H1 (cell line): ENCODE measurements at regions not wholly inside any gene's neighbourhood (a gene's known extent, or its start where the extent isn't known, plus 50 kb on each side); places are given as distances from the start of the nearest gene placed in this dataset.

Source experiments
- CTCF ChIA-PET: fragments of 300-600 bp; sonication (Branson Sonifier 250); formaldehyde crosslinking; loops from one replicate; lab custom pipeline; 2021; ENCODE audit not compliant: partially characterized antibody; lab: Charles Lee
- POLR2A ChIA-PET: fragments of 300-600 bp; sonication (Branson Sonifier 250); formaldehyde crosslinking; loops from one replicate; lab custom pipeline; 2021; ENCODE audit warnings: inconsistent platforms; ENCODE audit not compliant: partially characterized antibody; lab: Charles Lee
- DNase-seq, 2 experiments: peaks; one replicate each; pipeline versions ENCODE4 v3.0.0 to v3.0.0-alpha.2; 2010 to 2022; ENCODE audit warnings: low spot score in 2 of 2, low read depth in 1 of 2, mixed read lengths in 1 of 2
- FAIRE-seq: peaks from 2 replicates; lab custom pipeline; 2011; peaks lifted over from hg19 to GRCh38; lab: Jason Lieb, UNC
- H2AFZ ChIP-seq: 2 replicates; pipeline ENCODE4 v1.8.1; 2012; ENCODE audit warnings: low read length, inconsistent platforms
- H2AK5ac ChIP-seq: 2 replicates; pipeline ENCODE4 v1.6.1; 2013; ENCODE audit warnings: low read depth, low read length
- H2BK120ac ChIP-seq: replicated peaks from 2 replicates; pipeline ENCODE3; 2013; ENCODE audit warnings: low read depth, low read length, inconsistent platforms
- H2BK12ac ChIP-seq: 2 replicates; pipeline ENCODE4 v1.6.1; 2013; ENCODE audit warnings: low read depth, low read length
- H2BK15ac ChIP-seq: 2 replicates; pipeline ENCODE4 v1.6.1; 2013; ENCODE audit warnings: low read length
- H2BK20ac ChIP-seq: 2 replicates; pipeline ENCODE4 v1.6.1; 2013; ENCODE audit warnings: low read length
- H2BK5ac ChIP-seq: 2 replicates; pipeline ENCODE4 v1.6.1; 2013; ENCODE audit warnings: low read depth, low read length
- H3K14ac ChIP-seq: 2 replicates; pipeline ENCODE4 v1.6.1; 2013; ENCODE audit warnings: inconsistent platforms; ENCODE audit not compliant: insufficient read length
- H3K18ac ChIP-seq: 2 replicates; pipeline ENCODE4 v1.6.1; 2013; ENCODE audit warnings: low read length; ENCODE audit errors: extremely low read depth
- H3K23ac ChIP-seq: 2 replicates; pipeline ENCODE4 v1.6.1; 2013; ENCODE audit warnings: inconsistent platforms; ENCODE audit not compliant: insufficient read length
- H3K23me2 ChIP-seq: 2 replicates; pipeline ENCODE4 v1.6.1; 2013; ENCODE audit warnings: low read depth, low read length
- H3K27ac ChIP-seq: 2 replicates; pipeline ENCODE4 v1.6.1; 2011; ENCODE audit warnings: low read depth, low read length, inconsistent platforms
- H3K27me3 ChIP-seq, 4 experiments: replicated peaks in 1 of 4; 1 replicate in 1 of 4; 2 replicates in 3 of 4; pipeline versions ENCODE4 v1.6.1 to v1.8.1; 2011 to 2013; ENCODE audit warnings: low read length in 3 of 4, mild to moderate bottlenecking in 3 of 4, inconsistent platforms in 2 of 4, mixed read lengths in 2 of 4, moderate library complexity in 1 of 4; ENCODE audit not compliant: control insufficient read depth in 3 of 4, insufficient read depth in 3 of 4; ENCODE audit errors: extremely low read depth in 1 of 4
- H3K36me3 ChIP-seq, 4 experiments: 2 replicates each; pipeline versions ENCODE4 v1.6.1 to v1.8.1; 2011 to 2013; ENCODE audit warnings: mild to moderate bottlenecking in 4 of 4, low read length in 3 of 4, moderate library complexity in 2 of 4, control low read depth in 1 of 4, inconsistent platforms in 1 of 4; ENCODE audit not compliant: insufficient read depth in 4 of 4, control insufficient read depth in 2 of 4
- H3K4ac ChIP-seq: replicated peaks from 2 replicates; pipeline ENCODE3; 2013; ENCODE audit warnings: low read length, low read depth, mixed read lengths, inconsistent platforms; ENCODE audit not compliant: insufficient read length
- H3K4me1 ChIP-seq, 4 experiments: replicated peaks in 1 of 4; 1 replicate in 1 of 4; 2 replicates in 3 of 4; pipeline versions ENCODE4 v1.6.1 to v1.8.1; 2011 to 2013; ENCODE audit warnings: low read length in 3 of 4, inconsistent platforms in 2 of 4, mixed read lengths in 1 of 4; ENCODE audit not compliant: insufficient read depth in 4 of 4, control insufficient read depth in 3 of 4
- H3K4me2 ChIP-seq, 2 experiments: 2 replicates each; pipeline versions ENCODE4 v1.6.1 to v1.8.1; 2011 to 2013; ENCODE audit warnings: low read depth in 2 of 2, low read length in 2 of 2, control low read depth in 1 of 2, inconsistent platforms in 1 of 2, mild to moderate bottlenecking in 1 of 2; ENCODE audit not compliant: insufficient read depth in 1 of 2
- H3K4me3 ChIP-seq, 4 experiments: fragments of 200-600, 300-600 bp in 1 of 4; sonication (generic), shearing (Covaris generic), sonication (Bioruptor Twin) in 1 of 4; 2 replicates each; pipeline versions ENCODE4 v1.5.1 to v1.8.1; 2011 to 2016; ENCODE audit warnings: low read length in 4 of 4, low read depth in 3 of 4, control low read depth in 2 of 4, inconsistent platforms in 2 of 4, mild to moderate bottlenecking in 2 of 4, mixed read lengths in 1 of 4, moderate library complexity in 1 of 4; ENCODE audit not compliant: insufficient read depth in 2 of 4; ENCODE audit errors: extremely low read depth in 1 of 4
- H3K56ac ChIP-seq: replicated peaks from 2 replicates; pipeline ENCODE3; 2013; ENCODE audit warnings: low read depth, mild to moderate bottlenecking, mixed read lengths, low read length, inconsistent platforms; ENCODE audit not compliant: insufficient read length
- H3K79me1 ChIP-seq: 2 replicates; pipeline ENCODE4 v1.6.1; 2013; ENCODE audit warnings: low read depth, low read length, control low read depth
- H3K79me2 ChIP-seq, 2 experiments: 2 replicates each; pipeline versions ENCODE4 v1.6.1 to v1.8.1; 2012 to 2013; ENCODE audit warnings: low read length in 2 of 2, mild to moderate bottlenecking in 2 of 2, inconsistent platforms in 1 of 2; ENCODE audit not compliant: insufficient read depth in 2 of 2, control insufficient read depth in 1 of 2
- H3K9ac ChIP-seq, 4 experiments: replicated peaks in 1 of 4; 1 replicate in 1 of 4; 2 replicates in 3 of 4; pipeline versions ENCODE4 v1.6.1 to v1.8.1; 2011 to 2013; ENCODE audit warnings: low read depth in 3 of 4, low read length in 3 of 4, control low read depth in 2 of 4, mild to moderate bottlenecking in 2 of 4, moderate library complexity in 2 of 4, inconsistent platforms in 1 of 4; ENCODE audit errors: extremely low read depth in 1 of 4
- H3K9me3 ChIP-seq, 2 experiments: 2 replicates each; pipeline versions ENCODE4 v1.6.1 to v1.8.1; 2012 to 2013; ENCODE audit warnings: mild to moderate bottlenecking in 2 of 2, moderate library complexity in 2 of 2, control low read depth in 1 of 2, inconsistent platforms in 1 of 2, low read depth in 1 of 2, low read length in 1 of 2, mixed read lengths in 1 of 2; ENCODE audit not compliant: insufficient read depth in 2 of 2
- H4K20me1 ChIP-seq, 2 experiments: replicated peaks in 1 of 2; 2 replicates each; pipeline versions ENCODE3 to v1.8.1; 2011 to 2013; ENCODE audit warnings: inconsistent platforms in 2 of 2, low read length in 2 of 2, mild to moderate bottlenecking in 1 of 2; ENCODE audit not compliant: insufficient read depth in 2 of 2, control insufficient read depth in 1 of 2
- H4K5ac ChIP-seq: 2 replicates; pipeline ENCODE4 v1.6.1; 2013; ENCODE audit warnings: low read length, low read depth, mixed read lengths, inconsistent platforms; ENCODE audit not compliant: insufficient read length
- H4K8ac ChIP-seq: 2 replicates; pipeline ENCODE4 v1.8.0; 2013; ENCODE audit warnings: mild to moderate bottlenecking, moderate library complexity, low read length, inconsistent platforms; ENCODE audit not compliant: insufficient read depth; ENCODE audit errors: extremely low read depth
- H4K91ac ChIP-seq: replicated peaks from 2 replicates; pipeline ENCODE3; 2013; ENCODE audit warnings: low read length, mixed read lengths, inconsistent platforms; ENCODE audit not compliant: insufficient read length
- ATF3 ChIP-seq: IDR thresholded peaks from 2 replicates; pipeline ENCODE4 v1.6.1; 2011; ENCODE audit warnings: low read depth, mild to moderate bottlenecking, low read length; ENCODE audit not compliant: insufficient read depth
- BRCA1 ChIP-seq: IDR thresholded peaks from 2 replicates; pipeline ENCODE4 v1.6.1; 2012; ENCODE audit warnings: low read depth, low read length, improper control_type of control experiment
- CREB1 ChIP-seq: IDR thresholded peaks from 2 replicates; pipeline ENCODE4 v1.6.1; 2012; ENCODE audit warnings: inconsistent platforms
- HDAC2 ChIP-seq, 2 experiments: fragments of 300-600 bp in 1 of 2; sonication (generic) in 1 of 2; IDR thresholded peaks; 2 replicates each; pipeline ENCODE4 v1.6.1; 2011 to 2012; ENCODE audit warnings: low read depth in 2 of 2, low read length in 2 of 2, mild to moderate bottlenecking in 2 of 2, moderate library complexity in 2 of 2, borderline replicate concordance in 1 of 2, inconsistent platforms in 1 of 2
- NRF1 ChIP-seq: IDR thresholded peaks from 2 replicates; pipeline ENCODE4 v1.6.1; 2011; ENCODE audit warnings: mild to moderate bottlenecking, low read depth, low read length, improper control_type of control experiment
- RBBP5 ChIP-seq: IDR thresholded peaks from 2 replicates; pipeline ENCODE4 v1.7.1; 2012; ENCODE audit warnings: low read depth, mild to moderate bottlenecking, inconsistent platforms, low read length, moderate library complexity, borderline replicate concordance
- SAP30 ChIP-seq: fragments of 300-600 bp; sonication (generic); IDR thresholded peaks from 2 replicates; pipeline ENCODE4 v1.7.1; 2012; ENCODE audit warnings: low read length, moderate library complexity, mild to moderate bottlenecking, inconsistent platforms; ENCODE audit not compliant: insufficient read depth, insufficient replicate concordance
- SIN3A ChIP-seq, 2 experiments: IDR thresholded peaks in 1 of 2; conservative IDR thresholded peaks in 1 of 2; 2 replicates each; pipeline ENCODE4 v1.6.1; 2011 to 2012; ENCODE audit warnings: low read length in 2 of 2, improper control_type of control experiment in 1 of 2, low read depth in 1 of 2, mild to moderate bottlenecking in 1 of 2
- SIRT6 ChIP-seq: IDR thresholded peaks from one replicate; pipeline ENCODE4 v1.7.1; 2012; ENCODE audit warnings: low read length, inconsistent platforms
- SIX5 ChIP-seq: IDR thresholded peaks from 2 replicates; pipeline ENCODE4 v1.6.1; 2011; ENCODE audit warnings: mild to moderate bottlenecking, low read depth, low read length
- SP2 ChIP-seq: IDR thresholded peaks from 2 replicates; pipeline ENCODE4 v1.6.1; 2012; ENCODE audit warnings: mild to moderate bottlenecking, low read length, inconsistent platforms
- SP4 ChIP-seq: IDR thresholded peaks from 2 replicates; pipeline ENCODE4 v1.6.1; 2012; ENCODE audit warnings: low read length, inconsistent platforms
- SRF ChIP-seq: IDR thresholded peaks from 2 replicates; pipeline ENCODE4 v1.6.1; 2011; ENCODE audit warnings: mild to moderate bottlenecking, low read depth, low read length, moderate library complexity
- SUZ12 ChIP-seq: fragments of 200-600 bp; sonication (generic); IDR thresholded peaks from 2 replicates; pipeline ENCODE4 v1.6.1; 2012; ENCODE audit warnings: mild to moderate bottlenecking, inconsistent platforms, low read length, moderate library complexity, mixed read lengths
- TEAD4 ChIP-seq: IDR thresholded peaks from 2 replicates; pipeline ENCODE4 v1.6.1; 2012; ENCODE audit warnings: low read depth, low read length, inconsistent platforms, mixed read lengths
- ZNF274 ChIP-seq: IDR thresholded peaks from 2 replicates; pipeline ENCODE4 v1.7.0; 2012; ENCODE audit warnings: low read length, borderline replicate concordance; ENCODE audit errors: extremely low read depth
- WGBS, 2 experiments: shearing (Covaris generic) in 1 of 2; methylation state at CpG; one replicate each; pipeline versions ENCODE4 v1.1.6 to v1.1.7; 2013 to 2015; ENCODE audit warnings: low lambda C conversion rate in 2 of 2, mixed read lengths in 2 of 2, inconsistent platforms in 1 of 2, low coverage in 1 of 2, missing lambda C conversion rate in 1 of 2; ENCODE audit not compliant: insufficient replicate concordance in 2 of 2, insufficient coverage in 1 of 2, insufficient read length in 1 of 2; ENCODE audit errors: extremely low coverage in 1 of 2, missing lambda C conversion rate in 1 of 2; 5-methylcytosine and 5-hydroxymethylcytosine counted together

DNA sequence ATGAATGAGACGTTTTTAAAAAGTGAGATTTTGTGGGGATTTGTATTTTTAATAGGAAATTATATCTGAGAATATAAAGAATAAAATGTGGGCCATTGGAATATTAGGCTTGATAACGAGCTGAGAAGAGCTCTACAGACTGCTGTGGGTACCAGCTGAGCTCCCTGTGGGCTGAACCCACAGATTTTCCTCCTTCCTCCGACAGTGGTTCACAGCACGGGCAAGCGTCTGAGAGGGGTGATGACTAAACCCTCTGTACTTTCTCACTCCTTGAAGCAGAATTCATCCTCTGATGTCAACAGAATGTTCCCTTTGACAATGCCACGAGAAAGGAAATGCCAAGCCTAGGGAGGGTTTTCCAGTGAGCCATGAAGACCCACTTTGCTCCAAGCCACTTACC lies 102.7 kb upstream of the AJAP1 start:
- no peak overlapping the region for H2AFZ ChIP-seq
- H3K27me3 ChIP-seq, result no peaks in the 10 kb centered on the region
- CTCF ChIA-PET, result no interaction called here
- no peak overlapping the region for H4K91ac ChIP-seq
- no peaks in the 10 kb centered on the region for H3K4me1 ChIP-seq
- no peak overlapping the region for H2BK12ac ChIP-seq
- H3K27ac ChIP-seq, result no peak overlapping the region
- H3K23ac ChIP-seq, result no peak overlapping the region
- no peaks in the 10 kb centered on the region for H4K20me1 ChIP-seq
- no peaks in the 10 kb centered on the region for H3K36me3 ChIP-seq
- peaks cover 19 to 35% of the 10 kb centered on the region in 2 experiments for H3K9me3 ChIP-seq
- 75 to 100% methylated on average over 1 to 6 of the region's 6 CpGs for WGBS, 2 experiments
- H3K9ac ChIP-seq, result no peak overlapping the region
- FAIRE-seq, result no peak
- H3K4me2 ChIP-seq, result no peak overlapping the region
- H3K14ac ChIP-seq, result no peak overlapping the region
- H2BK15ac ChIP-seq, result no peak overlapping the region
- H3K4me3 ChIP-seq, result no peak overlapping the region
- H3K79me2 ChIP-seq, result no peaks in the 10 kb centered on the region
- no peak overlapping the region for H2AK5ac ChIP-seq
- H3K4ac ChIP-seq, result no peak overlapping the region
- H3K56ac ChIP-seq, result no peak overlapping the region
- no peak overlapping the region for H2BK120ac ChIP-seq
- H2BK20ac ChIP-seq, result no peak overlapping the region
- H4K5ac ChIP-seq, result no peak overlapping the region
- DNase-seq, result no peak
- no peak overlapping the region for H4K8ac ChIP-seq
- H3K23me2 ChIP-seq, result no peaks in the 10 kb centered on the region
- H3K79me1 ChIP-seq, result no peaks in the 10 kb centered on the region
- no peak overlapping the region for H2BK5ac ChIP-seq
- no peak overlapping the region for H3K18ac ChIP-seq
- POLR2A ChIA-PET, result no interaction called here
- TF ChIP-seq SRF (no peak), NRF1 (no peak), BRCA1 (no peak), SP4 (no peak), TEAD4 (no peak), SAP30 (no peak), RBBP5 (no peak), SIX5 (no peak), HDAC2 (IDR thresholded peaks at IDR 0.05; ENCODE audit: borderline replicate concordance in 1 of 2, low read depth in 2 of 2, low read length in 2 of 2) (no peak), SIN3A (conservative IDR thresholded peaks at IDR 0.05 in 1 of 2, IDR thresholded peaks at IDR 0.05 in 1 of 2; ENCODE audit: low read depth in 1 of 2, low read length in 2 of 2) (no peak), SUZ12 (no peak), CREB1 (no peak), ATF3 (no peak), SP2 (no peak), SIRT6 (no peak), ZNF274 (no peak)
